KG1 (cell line): ENCODE measurements at regions not wholly inside any gene's neighbourhood (a gene's known extent, or its start where the extent isn't known, plus 50 kb on each side); places are given as distances from the start of the nearest gene placed in this dataset.
"Not testable (repeated sequence)": the region's sequence is repeated elsewhere in the genome, so short reads cannot be mapped to it uniquely, and the experiment has no call there.

Experiments used
- DNase-seq: peaks from one replicate; lab custom pipeline; 2025; lab: John Stamatoyannopoulos, UW

DNA sequence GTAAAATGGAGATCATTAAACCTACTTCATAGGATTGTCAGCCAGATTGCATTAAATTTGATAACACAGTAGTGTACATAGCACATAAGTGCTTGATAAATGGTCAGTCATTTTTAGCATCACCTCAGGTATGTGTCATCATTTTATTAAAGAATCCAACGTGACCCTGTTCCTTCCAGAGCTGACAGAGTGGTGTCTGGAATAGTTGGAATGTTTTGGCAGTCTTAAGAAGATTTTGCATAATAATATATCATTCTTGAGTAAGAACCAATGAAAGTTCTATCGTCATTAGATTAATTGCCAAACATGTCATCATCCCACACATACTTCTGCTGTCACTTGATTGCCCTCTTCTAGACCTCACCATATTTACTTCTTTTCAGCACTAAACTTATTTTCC lies 451.4 kb upstream of the POM121L12 start:
- no peak for DNase-seq

GRCh38 chr7:52573141-52573540 lies 462.3 kb upstream of the POM121L12 start:
- not testable (repeated sequence) for DNase-seq

DNA sequence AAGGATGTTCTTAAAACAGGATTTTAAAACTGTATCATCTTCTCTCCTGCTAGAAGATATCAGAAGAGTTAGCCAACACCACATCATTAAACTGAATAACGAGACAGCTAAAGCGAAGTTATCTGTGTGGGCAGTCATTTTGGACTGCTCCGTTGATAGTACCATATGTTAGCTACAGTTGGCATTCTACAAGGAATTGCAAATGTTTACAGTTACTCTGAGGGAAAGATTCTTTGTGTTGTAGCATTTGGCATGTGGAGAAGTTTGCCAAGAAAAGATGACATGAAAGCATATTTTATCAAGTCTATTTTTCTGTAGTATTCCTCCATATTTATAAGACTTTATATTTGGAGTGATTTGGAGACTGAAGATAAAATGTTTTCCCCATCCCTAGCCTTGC lies 464.4 kb upstream of the POM121L12 start:
- DNase-seq, result no peak

DNA sequence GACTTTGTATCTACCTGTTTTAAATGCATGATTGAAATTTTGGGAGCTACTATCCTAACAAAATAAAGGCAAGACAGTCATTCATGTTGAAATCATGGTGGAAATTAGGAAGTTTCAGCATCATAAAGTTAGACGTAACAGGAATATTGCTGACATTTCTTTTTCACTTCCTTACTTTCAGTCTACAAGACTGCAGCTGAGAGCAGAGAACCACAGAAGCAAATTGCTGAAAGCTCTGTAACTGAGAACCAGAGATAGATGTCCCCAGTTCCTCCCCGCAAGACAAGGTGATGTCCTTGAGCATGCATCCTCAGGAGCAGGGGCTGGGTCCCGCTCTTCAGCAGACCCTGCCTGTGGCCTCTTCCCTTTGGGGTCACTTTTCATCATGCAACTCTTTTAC lies 466.3 kb upstream of the POM121L12 start:
- no peak for DNase-seq

- DNase-seq, result no peak
These were observed 469.5 kb upstream of the POM121L12 start for GRCh38 chr7:52565974-52566373.

- no peak for DNase-seq
These were observed 479.6 kb upstream of the POM121L12 start for GRCh38 chr7:52555805-52556204.

- DNase-seq, result no peak
These were observed 488.0 kb upstream of the POM121L12 start for GRCh38 chr7:52547308-52547910.

- not testable (repeated sequence) for DNase-seq
These were observed 494.2 kb upstream of the POM121L12 start for GRCh38 chr7:52541198-52541765.

GRCh38 chr7:52540041-52540440 lies 495.4 kb upstream of the POM121L12 start:
- DNase-seq, result no peak

- DNase-seq, result no peak
These were observed 496.0 kb upstream of the POM121L12 start for GRCh38 chr7:52539414-52539813.

DNA sequence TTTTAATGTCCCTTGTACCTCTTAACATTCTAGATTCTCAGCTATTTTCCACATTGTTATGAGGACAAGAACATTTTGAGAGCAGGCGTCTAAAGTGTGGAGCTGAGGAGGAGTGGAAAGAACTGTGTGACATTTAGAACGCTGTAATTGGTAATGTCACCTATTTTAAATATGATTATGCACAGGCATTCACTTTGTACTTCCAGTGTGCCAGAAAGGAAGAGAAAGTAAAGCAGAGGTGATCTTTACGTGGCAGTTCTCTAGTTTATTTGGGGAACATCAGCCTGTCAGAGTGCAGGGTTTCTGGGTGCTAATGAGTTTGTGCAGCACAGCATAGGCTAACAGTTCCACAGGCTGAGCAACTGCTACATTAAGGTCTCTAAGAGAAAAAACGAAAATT lies 498.4 kb upstream of the POM121L12 start:
- no peak for DNase-seq

DNA sequence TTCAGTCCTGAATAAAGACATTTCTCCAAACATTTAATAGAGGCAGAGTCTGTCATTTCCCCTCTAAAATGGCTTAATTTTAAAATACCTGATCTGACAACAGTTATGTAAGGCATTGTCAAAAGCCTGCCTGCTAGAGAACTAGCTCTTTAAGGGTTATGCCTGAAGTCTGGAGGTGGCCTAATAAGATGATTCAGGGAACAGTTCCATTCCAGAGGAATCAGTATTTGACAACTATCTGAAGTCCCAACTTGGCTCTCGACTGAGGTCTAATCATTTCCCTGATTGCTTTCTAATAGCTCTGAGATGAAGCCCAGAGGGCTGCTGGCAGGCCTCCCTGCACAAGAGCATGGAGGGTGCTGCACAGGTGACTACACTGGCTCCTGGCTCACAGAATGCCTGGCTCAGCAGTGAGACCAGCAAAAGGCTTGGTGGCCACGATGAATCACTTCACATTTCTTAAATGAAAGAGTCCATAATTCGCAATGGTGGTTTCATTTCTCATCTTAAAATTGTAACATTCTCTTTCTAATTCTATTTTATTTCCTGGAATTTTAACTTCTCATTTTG lies 509.6 kb upstream of the POM121L12 start:
- DNase-seq, result no peak

DNA sequence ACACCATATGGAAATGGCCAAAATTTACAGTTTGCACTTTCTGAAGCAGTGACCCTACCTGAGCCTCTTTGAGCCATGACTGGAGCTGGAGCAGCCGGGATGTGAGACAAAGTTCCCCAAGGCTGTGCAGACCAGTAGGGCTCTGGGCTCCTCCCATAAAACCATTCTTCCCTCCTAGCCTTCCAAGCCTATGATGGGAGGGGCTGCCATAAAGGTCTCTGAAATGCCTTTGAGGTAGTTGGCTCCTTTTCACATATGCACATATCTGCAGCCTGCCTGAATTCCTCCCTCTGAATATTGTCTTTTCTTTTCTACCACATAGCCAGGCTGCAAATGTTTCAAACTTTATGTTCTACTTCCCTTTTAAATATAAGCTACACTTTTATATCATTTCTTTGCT lies 516.6 kb upstream of the POM121L12 start:
- no peak for DNase-seq

- DNase-seq, result no peak
These were observed 522.8 kb upstream of the POM121L12 start for GRCh38 chr7:52512656-52513055.

- no peak for DNase-seq
These were observed 527.7 kb upstream of the POM121L12 start for GRCh38 chr7:52507546-52508255.

GRCh38 chr7:52506325-52506724 lies 529.1 kb upstream of the POM121L12 start:
- no peak for DNase-seq

- DNase-seq, result no peak
These were observed 530.9 kb upstream of the POM121L12 start for GRCh38 chr7:52504561-52504960.

DNA sequence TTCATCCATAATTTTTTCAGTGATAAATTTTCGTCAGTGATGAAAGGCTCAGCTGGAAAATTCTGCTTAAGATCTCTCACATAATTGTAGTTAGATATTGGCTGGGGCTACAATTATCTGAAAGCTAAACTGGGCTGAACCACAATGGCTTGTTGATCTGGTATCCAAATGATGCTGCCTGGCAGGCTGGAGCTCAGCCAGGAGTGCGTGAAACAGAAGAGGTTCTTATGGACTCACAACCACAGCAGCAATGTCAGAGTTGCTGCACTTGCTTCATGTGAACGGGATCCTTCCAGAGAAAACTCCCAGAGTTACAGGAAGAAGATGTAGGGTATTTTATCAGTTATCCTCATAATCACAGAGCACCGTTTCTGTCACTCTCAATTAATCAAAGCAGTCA lies 533.2 kb upstream of the POM121L12 start:
- DNase-seq, result no peak

GRCh38 chr7:52501696-52502095 lies 533.7 kb upstream of the POM121L12 start:
- no peak for DNase-seq

DNA sequence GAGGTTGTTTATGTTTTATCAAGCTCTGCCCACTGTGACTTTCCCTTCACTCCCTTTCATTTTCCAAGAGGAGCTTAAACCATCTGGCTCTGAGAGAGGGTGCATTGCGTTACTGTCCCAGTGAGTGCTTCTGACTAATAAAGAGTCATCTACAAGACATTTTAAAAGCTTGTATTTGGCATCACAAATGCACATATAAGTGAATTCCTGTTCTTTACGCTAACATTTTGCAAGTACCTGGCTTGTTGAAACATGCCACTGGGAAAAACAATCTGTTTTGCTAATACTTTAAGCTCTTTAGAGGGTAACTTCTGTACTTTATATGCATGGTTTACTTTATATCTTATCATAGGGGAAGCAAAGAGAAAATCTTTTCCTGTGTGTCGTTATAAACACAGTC lies 534.6 kb upstream of the POM121L12 start:
- no peak for DNase-seq

- no peak for DNase-seq
These were observed 537.1 kb upstream of the POM121L12 start for GRCh38 chr7:52498366-52498765.

- no peak for DNase-seq
These were observed 549.2 kb upstream of the POM121L12 start for GRCh38 chr7:52486267-52486666.

GRCh38 chr7:52482076-52482475 lies 553.4 kb upstream of the POM121L12 start:
- no peak for DNase-seq
